ENCODE measurements at regions not wholly inside any gene's neighbourhood (a gene's known extent, or its start where the extent isn't known, plus 50 kb on each side); places are given as distances from the start of the nearest gene placed in this dataset.
"Not testable (repeated sequence)": the region's sequence is repeated elsewhere in the genome, so short reads cannot be mapped to it uniquely, and the experiment has no call there.

DNA sequence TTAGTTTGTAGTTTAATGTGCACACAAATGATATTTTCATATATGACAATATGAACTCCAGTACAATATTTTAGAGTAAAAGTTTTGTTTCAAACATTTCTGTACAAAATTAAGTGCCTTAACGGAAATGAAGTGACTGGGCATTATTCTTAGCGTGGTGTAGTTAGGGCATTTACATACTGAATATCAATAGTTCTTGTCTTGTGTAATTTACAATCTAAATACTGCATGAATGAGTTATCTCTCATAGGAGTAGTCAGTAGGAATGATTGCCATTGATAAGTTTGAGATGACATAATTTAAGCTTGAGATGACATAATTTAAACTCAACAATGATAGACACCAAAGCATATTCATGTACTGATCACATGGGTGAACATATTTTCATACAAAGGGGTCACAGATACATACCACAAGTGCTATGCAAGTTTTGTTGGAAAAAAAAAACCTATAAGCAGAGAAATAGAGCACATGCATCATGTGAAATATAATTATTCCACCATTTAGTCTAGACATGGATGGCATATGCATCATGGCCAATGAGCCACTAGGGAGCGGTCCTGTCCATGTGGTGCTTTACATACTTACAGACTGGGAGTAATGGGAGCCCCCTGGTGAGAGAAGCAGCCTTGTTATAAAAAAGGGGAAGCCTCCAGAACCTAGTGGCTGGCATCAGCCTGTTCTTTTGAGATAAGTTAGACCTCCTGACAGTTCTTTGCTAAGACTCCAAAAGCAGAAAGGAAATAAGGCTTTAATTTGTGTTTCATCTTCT lies 1523.9 kb downstream of the MAT2B start:
- DNase-seq, result no peak

DNA sequence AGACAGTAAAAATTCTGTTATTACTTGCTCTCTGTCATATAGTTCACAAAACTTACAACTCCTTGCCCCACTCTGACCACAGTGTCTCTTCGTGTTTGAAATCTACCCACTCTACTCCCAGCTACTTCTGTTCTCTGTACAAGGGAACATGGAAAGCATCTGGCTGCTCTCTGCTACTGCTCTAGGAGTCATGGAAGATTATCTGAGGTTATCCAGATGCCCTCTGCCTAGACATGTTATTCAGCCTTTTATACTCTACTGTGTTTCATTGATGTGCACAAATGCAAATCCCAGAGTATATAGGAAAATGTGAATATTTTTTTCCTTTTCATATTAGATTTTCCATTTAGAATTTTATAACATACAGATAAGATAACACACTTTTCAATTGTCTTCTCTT lies 1525.6 kb downstream of the MAT2B start:
- no peak for DNase-seq

DNA sequence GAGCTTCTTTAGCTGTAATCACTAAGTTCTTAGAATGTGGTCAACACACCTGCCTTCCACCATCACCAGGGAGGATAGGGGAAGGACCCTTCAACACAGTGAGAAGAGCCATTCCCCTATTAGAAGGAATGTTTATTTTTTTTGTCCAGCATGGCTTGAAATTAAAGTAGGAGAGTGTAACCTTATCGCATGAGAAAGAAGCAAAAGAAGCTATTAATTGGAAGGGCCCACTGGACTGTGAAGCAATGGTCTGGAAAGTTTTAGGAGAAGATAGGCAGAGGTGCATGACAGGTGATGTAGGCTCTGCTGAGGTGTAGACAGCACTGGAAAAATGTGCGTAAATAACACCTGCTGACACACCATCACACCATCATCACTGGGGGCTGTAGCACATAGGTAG lies 1526.0 kb downstream of the MAT2B start:
- no peak for DNase-seq

DNA sequence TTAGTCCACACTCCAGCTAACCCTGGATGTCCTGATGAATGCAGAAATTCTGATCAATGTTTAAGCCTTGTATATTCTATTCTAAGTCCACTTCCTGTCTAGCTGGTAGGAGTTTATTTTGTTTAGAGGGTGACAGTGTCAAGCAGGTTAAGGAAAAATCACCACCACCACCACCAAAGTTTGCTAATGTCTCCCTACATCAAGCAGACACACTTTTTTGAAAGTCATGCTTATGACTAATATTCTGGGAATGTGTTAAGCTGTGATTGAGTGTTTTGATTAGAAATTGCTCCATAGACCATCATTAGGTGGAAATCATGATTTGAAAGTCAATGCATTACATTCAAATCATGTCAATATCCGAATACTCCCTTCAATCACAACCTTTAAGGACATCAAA lies 1530.1 kb downstream of the MAT2B start:
- no peak for DNase-seq

DNA sequence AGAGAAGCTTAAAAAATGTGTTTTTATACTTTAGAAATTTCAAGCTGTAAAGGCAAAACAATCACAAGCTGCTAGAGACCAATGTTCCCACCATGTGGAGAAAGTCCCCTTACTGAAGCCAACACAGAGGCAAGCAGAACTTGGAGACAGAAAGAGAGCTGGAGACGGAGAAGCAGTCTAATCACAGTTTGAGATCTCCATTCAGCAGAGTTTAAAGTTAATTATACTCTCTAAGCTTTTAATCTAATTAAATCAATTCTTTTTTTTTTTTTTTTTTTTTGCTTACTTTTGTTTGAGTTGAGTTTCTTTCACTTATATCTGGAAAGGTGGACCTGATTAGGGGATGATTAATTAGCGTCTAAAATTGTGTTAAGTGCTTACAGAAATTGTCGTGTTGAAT lies 1534.3 kb downstream of the MAT2B start:
- no peak for DNase-seq

DNA sequence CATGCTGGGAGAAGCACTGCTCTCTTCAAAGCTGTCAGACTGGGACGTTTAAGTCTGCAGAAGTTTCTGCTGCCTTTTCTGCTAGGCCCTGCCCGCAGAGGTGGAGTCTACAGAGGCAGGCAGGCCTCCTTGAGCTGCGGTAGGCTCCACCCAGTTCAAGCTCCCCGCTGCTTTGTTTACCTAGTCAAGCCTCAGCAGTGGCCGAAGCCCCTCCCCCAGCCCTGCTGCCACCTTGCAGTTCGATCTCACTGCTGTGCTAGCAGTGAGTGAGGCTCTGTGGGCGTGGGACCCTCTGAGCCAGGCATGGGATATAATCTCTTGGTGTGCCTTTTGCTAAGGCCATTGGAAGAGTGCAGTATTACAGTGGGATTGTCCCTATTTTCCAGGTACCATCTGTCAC lies 1540.5 kb downstream of the MAT2B start:
- not testable (repeated sequence) for DNase-seq

DNA sequence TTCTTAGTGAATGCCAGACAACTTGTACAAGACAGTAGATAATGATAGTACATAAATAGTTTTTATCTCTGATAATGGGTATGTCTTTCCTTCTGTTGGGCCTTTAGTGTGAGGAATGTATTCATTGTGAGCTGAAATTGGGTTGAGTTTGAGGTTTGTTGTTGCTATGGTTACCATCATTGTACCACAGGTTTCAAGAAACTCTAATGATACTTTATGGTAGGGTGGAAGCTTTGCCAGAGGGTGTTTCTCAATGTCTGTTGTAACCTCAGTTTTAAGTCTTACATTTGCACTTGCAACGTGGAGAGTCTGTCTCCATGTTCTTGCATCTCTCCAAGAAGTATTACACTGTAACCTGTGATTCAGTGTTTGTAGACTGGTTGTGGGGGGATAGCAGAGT lies 1550.1 kb downstream of the MAT2B start:
- no peak for DNase-seq

DNA sequence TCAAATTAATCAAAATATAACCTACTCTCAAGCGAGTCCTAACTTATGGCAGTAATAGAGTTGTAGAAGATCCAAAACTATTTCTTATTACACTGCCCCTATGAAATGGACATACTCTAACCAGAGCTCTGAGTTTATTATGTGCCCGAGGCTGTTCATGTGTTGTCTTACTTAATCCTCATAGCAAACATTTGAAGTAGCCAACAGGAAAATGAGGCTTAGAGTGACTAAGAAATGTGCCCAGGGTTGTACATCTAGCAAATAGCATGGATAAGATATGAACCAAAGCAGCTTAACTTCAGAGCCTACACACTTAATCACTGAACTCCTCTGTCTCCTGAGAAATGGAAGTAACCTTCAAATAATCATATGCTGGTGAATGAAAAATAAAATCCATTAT lies 1551.7 kb downstream of the MAT2B start:
- DNase-seq, result no peak

DNA sequence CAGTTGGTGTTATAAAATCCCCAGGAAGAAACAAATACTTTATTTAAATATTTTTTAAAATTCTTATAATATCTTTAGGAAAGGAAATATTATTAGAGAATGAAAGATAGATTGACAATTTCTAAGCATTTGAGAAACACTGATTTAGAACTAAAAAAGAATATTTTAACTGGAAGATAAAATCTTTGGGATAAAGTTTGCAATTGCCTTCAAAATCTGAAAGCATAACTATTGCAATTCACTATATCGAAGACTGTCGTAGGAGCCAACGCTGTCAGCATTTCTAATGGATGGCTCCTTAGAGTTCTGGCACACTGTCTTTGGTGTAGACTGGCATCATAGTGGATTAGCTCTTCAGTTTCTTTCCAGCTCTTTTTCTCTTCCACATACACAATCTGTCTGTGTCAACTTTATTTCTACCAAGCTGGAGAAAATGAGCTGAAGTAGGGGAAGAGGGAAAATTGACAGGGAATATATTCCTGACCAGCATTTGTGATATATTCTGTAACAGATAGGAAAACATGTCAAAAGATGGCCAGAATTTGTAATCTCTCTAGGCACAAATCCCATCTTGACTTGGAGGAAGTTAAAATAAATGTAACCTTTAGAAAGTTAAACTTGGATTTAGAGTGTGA lies 1561.4 kb downstream of the MAT2B start:
- no peak for DNase-seq

DNA sequence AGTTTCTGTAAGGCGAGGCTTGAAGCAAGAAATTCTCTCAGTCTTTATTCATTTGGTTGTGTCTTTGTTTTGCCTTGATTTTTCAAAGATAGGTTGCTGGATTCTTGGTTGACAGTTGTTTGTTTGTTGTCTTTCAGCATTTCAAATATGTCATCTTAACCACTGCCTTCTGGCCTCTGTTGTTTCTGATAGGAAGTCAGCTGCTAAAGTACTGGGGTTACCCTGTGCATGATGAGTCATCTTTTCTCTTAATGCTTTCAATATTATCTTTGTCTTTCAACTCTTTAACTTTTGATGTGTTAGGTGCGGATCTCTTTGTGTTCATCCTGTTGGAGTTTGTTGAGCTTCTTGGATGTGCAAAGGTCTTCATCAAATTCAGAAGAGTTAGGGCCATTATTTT lies 1571.3 kb downstream of the MAT2B start:
- no peak for DNase-seq

DNA sequence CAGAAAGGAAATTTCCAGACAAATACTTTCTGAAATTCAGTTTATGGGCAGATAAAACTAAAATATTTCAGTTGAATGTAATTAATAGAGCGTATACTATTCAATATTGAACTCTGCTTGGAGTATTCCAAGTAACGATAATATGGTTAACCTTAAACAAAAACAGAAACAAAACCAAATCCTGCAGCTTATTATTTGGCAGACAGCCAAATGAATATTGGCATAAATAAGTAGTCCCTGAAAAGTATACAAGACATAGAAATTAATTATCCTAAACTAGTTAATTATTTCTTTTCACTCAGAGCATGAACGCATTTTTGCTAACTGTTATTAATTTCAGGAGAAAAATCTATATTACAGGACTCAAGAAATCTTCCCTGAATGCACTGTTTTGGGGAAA lies 1574.0 kb downstream of the MAT2B start:
- DNase-seq, result no peak

DNA sequence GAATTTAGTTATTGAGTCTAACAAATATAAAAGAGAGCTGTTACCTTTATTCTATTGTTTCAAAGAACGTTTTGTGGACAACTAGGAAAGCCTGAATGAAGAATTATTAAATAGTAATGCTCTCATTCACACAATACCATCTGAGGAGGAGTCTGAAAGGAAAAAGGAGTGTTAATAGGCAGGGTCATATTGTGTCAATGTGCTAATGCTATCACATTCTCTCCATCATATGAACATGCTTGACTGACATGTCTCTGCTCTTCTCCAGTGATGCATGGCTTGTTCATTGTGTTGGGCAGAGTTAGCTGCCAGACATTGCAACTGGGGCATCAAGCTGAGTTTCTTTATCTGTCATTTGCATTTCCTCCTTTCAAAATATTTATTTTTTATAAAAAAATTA lies 1578.0 kb downstream of the MAT2B start:
- DNase-seq, result no peak

DNA sequence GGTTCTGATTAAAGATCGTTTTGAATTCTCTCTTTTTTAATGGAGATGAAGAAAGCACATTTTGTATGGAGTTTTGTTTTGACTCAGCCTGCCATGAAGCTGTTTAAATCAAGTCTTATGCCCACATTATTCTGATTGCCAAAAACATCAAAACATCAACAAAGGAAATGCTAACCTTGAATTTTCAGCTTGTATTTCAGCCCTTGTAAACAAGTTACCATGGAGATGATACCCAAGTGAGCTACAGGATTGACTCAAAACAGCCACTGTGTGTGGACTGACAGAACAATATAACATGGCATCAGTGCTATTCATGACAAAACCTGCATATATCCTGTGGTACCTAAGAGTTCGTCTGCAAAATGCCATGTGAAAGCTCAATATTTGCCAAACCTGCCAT lies 1581.0 kb downstream of the MAT2B start:
- DNase-seq, result no peak

DNA sequence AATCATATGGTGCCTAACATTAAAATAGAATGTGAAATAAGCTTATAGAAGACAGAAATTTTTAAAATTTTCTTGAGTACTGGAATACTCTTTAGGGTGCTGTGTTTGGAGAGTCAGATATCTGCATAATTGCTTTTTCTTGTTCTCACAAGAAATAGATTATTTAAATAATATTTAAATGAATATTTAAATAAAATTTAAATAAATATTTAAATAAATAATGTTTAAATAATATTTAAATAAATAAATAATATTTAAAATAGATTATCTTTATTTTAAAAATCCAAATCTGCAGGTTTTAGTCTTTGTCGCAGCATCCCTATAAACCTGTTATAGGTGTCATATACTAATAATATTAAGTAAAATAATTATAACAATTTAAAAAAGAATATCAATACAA lies 1589.4 kb downstream of the MAT2B start:
- no peak for DNase-seq

DNA sequence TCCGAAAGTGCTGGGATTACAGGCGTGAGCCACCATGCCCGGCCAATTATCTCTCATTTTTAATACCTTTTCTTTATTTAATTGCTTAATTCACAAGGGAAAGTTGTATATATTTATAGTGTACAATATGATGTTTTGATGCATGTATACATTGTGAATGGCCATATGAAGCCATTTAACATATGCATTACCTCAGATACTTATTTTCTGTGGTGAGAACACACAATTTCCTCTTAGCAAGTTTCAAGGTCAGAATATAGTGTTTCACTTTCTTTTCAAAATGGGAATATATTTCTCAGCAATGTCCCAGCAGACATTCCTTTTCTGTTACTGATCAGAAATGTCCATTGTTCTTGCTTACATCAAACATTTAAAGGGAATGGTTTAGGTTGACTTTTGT lies 1596.3 kb downstream of the MAT2B start:
- no peak for DNase-seq

DNA sequence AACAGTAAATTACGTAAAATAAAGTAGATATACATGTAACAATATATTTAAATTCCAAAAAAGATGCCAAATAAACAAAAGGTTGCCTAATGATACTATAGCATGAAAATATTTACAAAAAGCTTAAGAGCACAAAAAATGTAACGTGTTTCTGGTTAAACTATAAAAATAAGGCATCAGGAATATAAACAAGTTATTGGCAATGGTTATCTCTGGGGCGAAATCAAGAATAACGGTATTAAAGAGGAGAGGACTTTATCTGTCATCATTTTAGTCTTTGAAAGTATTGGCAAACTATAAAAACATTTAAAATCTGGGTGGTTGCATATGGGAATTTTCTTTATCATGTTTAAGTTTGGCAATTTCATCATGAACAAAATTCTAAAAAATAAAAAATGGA lies 1599.2 kb downstream of the MAT2B start:
- no peak for DNase-seq

DNA sequence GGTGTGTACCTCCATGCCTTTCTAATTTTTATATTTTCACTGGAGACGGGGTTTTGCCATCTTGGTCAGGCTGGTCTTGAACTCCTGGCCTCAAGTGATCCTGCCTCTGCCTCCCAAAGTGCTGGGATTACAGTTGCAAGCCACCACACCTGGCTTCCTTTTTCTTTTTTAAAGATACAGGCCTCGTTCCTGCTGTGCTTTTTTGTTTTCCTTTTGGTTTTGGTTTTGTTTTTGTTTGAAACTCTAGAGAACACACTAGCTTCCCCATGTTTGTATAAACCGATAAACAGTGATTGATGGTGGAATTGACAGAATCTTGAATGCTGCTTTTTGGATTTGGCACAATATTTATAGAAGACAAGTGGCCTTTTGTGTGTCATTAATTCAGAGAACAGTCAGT lies 1603.4 kb downstream of the MAT2B start:
- no peak for DNase-seq

DNA sequence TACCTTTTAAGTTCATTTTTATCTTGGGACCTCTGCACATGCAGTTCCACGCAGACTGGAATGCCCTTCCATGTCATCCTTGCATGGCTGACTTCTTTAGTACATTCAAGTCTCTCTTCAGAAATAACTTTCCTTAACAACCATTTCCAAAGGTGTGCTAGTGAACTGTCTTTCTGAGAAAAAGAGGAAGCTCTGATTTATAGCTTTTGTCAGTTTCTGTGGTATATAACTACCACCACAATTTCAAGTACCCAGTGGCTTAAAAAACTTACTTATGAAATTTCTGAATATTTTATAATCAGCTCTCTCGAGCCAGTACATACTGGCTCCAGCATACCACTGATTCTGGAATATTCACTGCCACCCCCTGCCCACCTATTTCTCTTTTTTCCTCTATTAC lies 1613.8 kb downstream of the MAT2B start:
- no peak for DNase-seq

DNA sequence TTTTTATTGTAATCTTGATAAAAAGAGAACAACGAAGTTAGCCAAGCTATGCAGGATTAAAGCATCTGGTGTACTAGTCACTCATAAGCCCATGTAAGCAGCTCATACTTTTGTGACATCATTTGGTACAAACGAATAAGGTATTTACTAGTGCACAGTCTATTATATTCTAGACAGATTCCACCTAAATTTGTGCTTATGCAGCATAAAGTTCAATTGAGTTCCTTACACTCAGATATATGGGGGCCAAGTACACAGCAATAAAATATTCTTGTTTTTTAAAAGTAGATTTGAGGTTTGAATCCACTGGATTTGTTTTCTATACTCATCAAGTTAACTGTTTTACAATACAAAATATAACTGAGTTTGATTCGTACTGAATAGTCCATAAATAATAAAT lies 1621.2 kb downstream of the MAT2B start:
- no peak for DNase-seq

DNA sequence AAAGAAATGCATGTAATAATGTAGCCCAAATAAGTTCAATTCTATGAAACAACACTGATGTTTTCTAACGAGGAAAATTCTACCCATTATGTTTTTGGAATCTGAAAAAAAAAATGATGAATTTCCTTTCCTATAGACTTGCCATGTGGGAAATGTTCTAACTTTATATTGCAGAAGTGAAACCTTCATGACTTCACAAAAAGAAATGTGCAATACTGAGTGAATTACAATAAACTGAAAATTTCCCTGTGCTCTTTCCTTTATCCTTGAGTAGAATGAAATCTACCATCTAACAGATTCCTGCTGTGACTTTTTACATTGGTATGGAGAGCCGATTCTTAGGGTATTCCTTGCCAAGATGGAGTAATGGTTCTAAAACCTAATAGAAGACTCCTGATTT lies 1622.5 kb downstream of the MAT2B start:
- no peak for DNase-seq

DNA sequence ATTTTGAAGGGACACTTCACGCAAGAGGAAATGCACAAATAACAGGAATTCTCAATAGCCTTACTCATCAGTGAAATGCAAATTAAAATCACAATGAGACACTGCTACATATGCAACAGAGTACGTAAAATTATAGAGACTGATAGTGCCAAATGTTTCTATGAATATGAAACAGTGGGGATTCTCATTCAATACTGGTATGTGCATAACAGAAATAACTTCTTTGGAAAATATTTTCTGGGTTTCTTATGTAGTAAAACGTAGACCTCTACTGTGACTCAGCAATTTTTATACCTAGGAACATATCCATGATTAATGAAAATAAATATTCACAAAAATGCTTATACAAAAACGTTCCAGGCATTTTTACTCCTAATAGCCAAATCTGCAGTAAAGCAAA lies 1625.2 kb downstream of the MAT2B start:
- no peak for DNase-seq

DNA sequence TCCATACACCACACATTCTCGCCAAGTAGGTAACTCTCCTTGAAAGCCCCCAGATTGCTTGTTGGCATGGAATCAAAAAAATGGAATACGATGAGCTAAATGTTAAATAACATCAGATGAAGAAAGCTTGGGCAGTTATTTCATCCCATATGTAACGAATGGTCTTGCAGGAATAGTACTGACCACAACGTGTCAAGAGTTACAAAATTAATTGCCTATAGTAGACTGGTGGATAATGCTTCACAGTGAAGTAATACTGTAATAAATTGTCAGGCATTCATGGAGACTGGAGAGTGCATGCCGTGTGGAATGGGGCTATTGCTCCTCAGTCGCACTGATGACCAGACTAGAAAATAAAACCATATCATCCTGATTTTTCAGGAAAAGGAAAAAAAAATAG lies 1628.7 kb downstream of the MAT2B start:
- no peak for DNase-seq

DNA sequence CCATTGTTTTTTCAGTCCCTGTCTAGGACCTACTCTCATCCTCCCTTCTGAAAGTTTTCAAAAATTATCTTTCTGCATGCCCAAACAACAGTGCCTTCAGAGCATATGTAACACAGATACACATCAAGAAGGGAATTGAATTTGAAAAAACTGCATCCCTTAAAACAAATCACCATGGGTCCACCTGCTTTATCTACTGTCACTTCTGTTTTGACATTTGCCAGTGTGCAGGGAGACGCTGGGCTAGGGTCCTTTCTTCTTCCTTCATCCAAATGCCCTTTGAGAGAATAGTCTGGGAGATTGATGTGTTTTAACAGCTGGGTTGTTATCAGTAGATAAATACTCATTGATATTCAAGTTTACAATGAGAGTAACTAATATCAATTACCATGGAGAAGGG lies 1630.1 kb downstream of the MAT2B start:
- no peak for DNase-seq

DNA sequence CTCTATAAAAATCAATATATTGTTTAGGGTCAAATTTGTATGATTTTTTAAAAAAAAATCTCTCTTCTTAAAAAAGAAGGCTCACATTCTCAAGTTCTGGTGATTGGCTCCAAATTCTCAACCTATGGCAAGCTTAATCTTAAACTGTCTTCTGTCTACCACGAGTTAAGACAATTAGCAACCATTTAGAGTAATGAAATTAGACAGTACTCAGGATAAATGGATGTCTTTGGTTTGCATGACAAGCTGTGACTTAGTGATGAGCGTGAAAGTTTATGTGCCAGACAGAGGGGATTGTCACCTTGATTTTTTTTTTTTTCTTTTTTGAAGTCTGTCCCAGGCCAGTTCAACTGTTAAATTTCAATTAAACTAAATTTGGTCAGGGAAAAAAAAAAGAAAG lies 1632.3 kb downstream of the MAT2B start:
- no peak for DNase-seq

DNA sequence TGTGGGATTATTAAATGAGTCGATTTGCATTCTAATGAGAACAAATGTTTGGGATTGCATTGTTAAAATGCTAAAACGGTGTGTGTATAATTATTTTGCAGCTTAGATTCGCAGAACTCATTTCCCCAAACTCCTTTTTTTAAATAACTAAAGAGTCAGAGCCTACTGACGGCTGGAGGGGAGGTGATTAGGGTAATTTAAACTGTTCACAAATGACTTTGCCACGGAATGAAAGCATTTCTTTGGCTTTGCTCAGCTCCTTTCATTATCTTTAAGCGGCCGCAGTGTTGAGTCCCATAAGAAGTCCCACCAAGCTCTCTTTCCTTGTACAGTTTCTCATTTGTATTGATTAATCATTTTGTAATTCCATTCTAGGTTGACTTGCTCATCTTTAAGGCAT lies 1632.8 kb downstream of the MAT2B start:
- DNase-seq, result no peak
